Glomerular visceral epithelial cell (primary cell): ENCODE measurements at regions not wholly inside any gene's neighbourhood (a gene's known extent, or its start where the extent isn't known, plus 50 kb on each side); places are given as distances from the start of the nearest gene placed in this dataset.

Experiments
- DNase-seq: peaks from one replicate; pipeline ENCODE4 v3.0.0-alpha.2; 2016; ENCODE audit errors: extremely low spot score

GRCh38 chr7:47221826-47222225, 360.1 kb downstream of the TNS3 start:
- no peak for DNase-seq

GRCh38 chr7:47218378-47219176, 363.3 kb downstream of the TNS3 start:
- no peak for DNase-seq

GRCh38 chr7:47217570-47218360, 364.1 kb downstream of the TNS3 start:
- no peak for DNase-seq

- DNase-seq, result no peak
Measured at GRCh38 chr7:47217086-47217485, 364.8 kb downstream of the TNS3 start.

GRCh38 chr7:47216439-47216838, 365.5 kb downstream of the TNS3 start:
- no peak for DNase-seq

- no peak for DNase-seq
Measured at GRCh38 chr7:47215640-47216039, 366.3 kb downstream of the TNS3 start.

GRCh38 chr7:47215049-47215448, 366.9 kb downstream of the TNS3 start:
- DNase-seq, result no peak

GRCh38 chr7:47213276-47213675, 368.6 kb downstream of the TNS3 start:
- DNase-seq, result no peak

GRCh38 chr7:47211519-47211973, 370.4 kb downstream of the TNS3 start:
- DNase-seq, result no peak

GRCh38 chr7:47210281-47210854, 371.5 kb downstream of the TNS3 start:
- DNase-seq, result no peak

- DNase-seq, result no peak
Measured at GRCh38 chr7:47207956-47208355, 374.0 kb downstream of the TNS3 start.

GRCh38 chr7:47204709-47205108, 377.2 kb downstream of the TNS3 start:
- DNase-seq, result no peak

GRCh38 chr7:47202146-47202783, 379.6 kb downstream of the TNS3 start:
- DNase-seq, result no peak

GRCh38 chr7:47198159-47198558, 383.8 kb downstream of the TNS3 start:
- no peak for DNase-seq

GRCh38 chr7:47197486-47197885, 384.4 kb downstream of the TNS3 start:
- DNase-seq, result no peak

GRCh38 chr7:47196737-47197136, 385.2 kb downstream of the TNS3 start:
- no peak for DNase-seq

- DNase-seq, result no peak
Measured at GRCh38 chr7:47196106-47196645, 385.7 kb downstream of the TNS3 start.

GRCh38 chr7:47195641-47196040, 386.3 kb downstream of the TNS3 start:
- DNase-seq, result no peak

- no peak for DNase-seq
Measured at GRCh38 chr7:47194516-47195057, 387.3 kb downstream of the TNS3 start.

GRCh38 chr7:47192978-47193377, 388.9 kb downstream of the TNS3 start:
- DNase-seq, result no peak

GRCh38 chr7:47191876-47192291, 390.0 kb downstream of the TNS3 start:
- DNase-seq, result no peak

GRCh38 chr7:47191316-47191715, 390.6 kb downstream of the TNS3 start:
- no peak for DNase-seq
